Liver (tissue), 7 donors: ENCODE measurements at regions not wholly inside any gene's neighbourhood (a gene's known extent, or its start where the extent isn't known, plus 50 kb on each side); places are given as distances from the start of the nearest gene placed in this dataset.

Source experiments
- DNase-seq: peaks from one replicate; pipeline ENCODE4 v3.0.0-alpha.2; 2017; ENCODE audit warnings: low spot score
- H3K27ac ChIP-seq, 2 donors: one replicate each; pipeline ENCODE4 v1.7.0; 2013; ENCODE audit warnings: inconsistent platforms in 2 of 2, low read length in 2 of 2, control low read depth in 1 of 2, low read depth in 1 of 2, mild to moderate bottlenecking in 1 of 2
- H3K27me3 ChIP-seq, 4 donors: one replicate each; pipeline versions ENCODE4 v1.6.1 to v1.7.0; 2013; ENCODE audit warnings: low read length in 3 of 4, inconsistent platforms in 1 of 4, mild to moderate bottlenecking in 1 of 4, moderate library complexity in 1 of 4; ENCODE audit not compliant: control insufficient read depth in 4 of 4, insufficient read depth in 4 of 4
- H3K36me3 ChIP-seq, 4 donors: one replicate each; pipeline versions ENCODE4 v1.6.1 to v1.7.0; 2013; ENCODE audit warnings: low read length in 3 of 4, mild to moderate bottlenecking in 3 of 4, low read depth in 1 of 4, moderate library complexity in 1 of 4; ENCODE audit not compliant: control insufficient read depth in 4 of 4, insufficient read depth in 3 of 4
- H3K4me1 ChIP-seq, 4 donors: one replicate each; pipeline versions ENCODE4 v1.6.1 to v1.7.0; 2013; ENCODE audit warnings: low read length in 3 of 4, mild to moderate bottlenecking in 3 of 4, moderate library complexity in 1 of 4; ENCODE audit not compliant: control insufficient read depth in 4 of 4, insufficient read depth in 4 of 4
- H3K4me3 ChIP-seq, 3 donors: one replicate each; pipeline versions ENCODE4 v1.6.1 to v1.7.0; 2013; ENCODE audit warnings: low read length in 3 of 3, control low read depth in 1 of 3, low read depth in 1 of 3, mild to moderate bottlenecking in 1 of 3
- H3K9ac ChIP-seq, 2 donors: one replicate each; pipeline ENCODE4 v1.7.0; 2013; ENCODE audit warnings: low read length in 2 of 2, mild to moderate bottlenecking in 2 of 2, moderate library complexity in 2 of 2, control low read depth in 1 of 2, low read depth in 1 of 2
- H3K9me3 ChIP-seq, 4 donors: one replicate each; pipeline versions ENCODE4 v1.6.1 to v1.7.0; 2013; ENCODE audit warnings: low read length in 3 of 4; ENCODE audit not compliant: control insufficient read depth in 4 of 4
- ATF3 ChIP-seq: IDR thresholded peaks from 2 replicates; pipeline ENCODE4 v1.6.1; 2016; ENCODE audit warnings: antibody characterized with exemption
- EGR1 ChIP-seq, 2 donors: IDR thresholded peaks; 2 replicates each; pipeline ENCODE4 v1.6.1; 2016 to 2018; ENCODE audit warnings: antibody characterized with exemption in 2 of 2, low read depth in 2 of 2
- GABPA ChIP-seq, 2 donors: IDR thresholded peaks in 1 of 2; conservative IDR thresholded peaks in 1 of 2; 2 replicates each; pipeline ENCODE4 v1.6.1; 2016; ENCODE audit warnings: antibody characterized with exemption in 2 of 2, mild to moderate bottlenecking in 1 of 2, moderate library complexity in 1 of 2
- HNF4G ChIP-seq: IDR thresholded peaks from 2 replicates; pipeline ENCODE4 v1.6.1; 2016; ENCODE audit warnings: antibody characterized with exemption
- JUND ChIP-seq, 2 donors: IDR thresholded peaks; 2 replicates each; pipeline ENCODE4 v1.6.1; 2016; ENCODE audit warnings: antibody characterized with exemption in 2 of 2
- MAX ChIP-seq: IDR thresholded peaks from 2 replicates; pipeline ENCODE4 v1.6.1; 2016; ENCODE audit warnings: antibody characterized with exemption
- NR2F2 ChIP-seq: IDR thresholded peaks from 2 replicates; pipeline ENCODE4 v1.6.1; 2016; ENCODE audit warnings: antibody characterized with exemption
- RAD21 ChIP-seq, 2 donors: IDR thresholded peaks; 2 replicates each; pipeline ENCODE4 v1.6.1; 2016; ENCODE audit warnings: antibody characterized with exemption in 2 of 2, mild to moderate bottlenecking in 2 of 2
- RXRA ChIP-seq, 2 donors: IDR thresholded peaks; 2 replicates each; pipeline ENCODE4 v1.6.1; 2017 to 2018; ENCODE audit warnings: antibody characterized with exemption in 2 of 2, mild to moderate bottlenecking in 1 of 2
- SP1 ChIP-seq: IDR thresholded peaks from 2 replicates; pipeline ENCODE4 v1.6.1; 2018; ENCODE audit warnings: antibody characterized with exemption, mild to moderate bottlenecking
- TAF1 ChIP-seq: conservative IDR thresholded peaks from 2 replicates; pipeline ENCODE4 v1.6.1; 2016; ENCODE audit warnings: antibody characterized with exemption, mild to moderate bottlenecking
- YY1 ChIP-seq: IDR thresholded peaks from 2 replicates; pipeline ENCODE4 v1.6.1; 2016; ENCODE audit warnings: antibody characterized with exemption, mild to moderate bottlenecking
- ZBTB33 ChIP-seq: IDR thresholded peaks from 2 replicates; pipeline ENCODE4 v1.6.1; 2016; ENCODE audit warnings: antibody characterized with exemption
- WGBS: extraction: QIAGEN DNeasy Blood & Tissue Kit; methylation state at CpG from one replicate; pipeline ENCODE4 v1.1.7; 2013; 5-methylcytosine and 5-hydroxymethylcytosine counted together
- donor health status: healthy.
- donor health status: healthy.
- donor health status: healthy.
- donor health status: healthy.

GRCh38 chr13:28574617-28575142 is 79.8 kb upstream of the FLT1 start:
- H3K9ac ChIP-seq = no peak overlapping the region
- TF ChIP-seq NR2F2 = no peak
- TF ChIP-seq MAX = peak; percentile 15
- TF ChIP-seq ATF3 = no peak
- TF ChIP-seq YY1 = no peak
- peak in 1 of 2 donors; percentile 5 for TF ChIP-seq RAD21 (IDR thresholded peaks at IDR 0.05)
- no peak for TF ChIP-seq EGR1 (IDR thresholded peaks at IDR 0.05; ENCODE audit: low read depth in 2 of 2)
- peak in 1 of 2 donors; percentile 4 for TF ChIP-seq GABPA (IDR thresholded peaks at IDR 0.05 in 1 of 2, conservative IDR thresholded peaks at IDR 0.05 in 1 of 2)
- peak; percentile 14 to 69 for TF ChIP-seq JUND (IDR thresholded peaks at IDR 0.05)
- TF ChIP-seq RXRA (IDR thresholded peaks at IDR 0.05) = no peak
- no peak for TF ChIP-seq ZBTB33
- TF ChIP-seq SP1 = no peak
- TF ChIP-seq HNF4G = no peak
- H3K27ac ChIP-seq = no peak overlapping the region

GRCh38 chr13:28573595-28574373 is 78.9 kb upstream of the FLT1 start:
- TF ChIP-seq GABPA (IDR thresholded peaks at IDR 0.05 in 1 of 2, conservative IDR thresholded peaks at IDR 0.05 in 1 of 2) = no peak
- TF ChIP-seq TAF1 = no peak
- TF ChIP-seq SP1 = no peak
- no peak for TF ChIP-seq ZBTB33
- Histone ChIP-seq H3K4me3 (no peak overlapping the region), H3K27ac (no peak overlapping the region), H3K4me1 (no peaks in the 10 kb centered on the region), H3K27me3 (peaks cover 0 to 2% (median 0%) of the 10 kb centered on the region in 4 donors), H3K9ac (no peak overlapping the region), H3K36me3 (no peaks in the 10 kb centered on the region), H3K9me3 (no peaks in the 10 kb centered on the region)
- DNase-seq = no peak
- WGBS = 83% methylated on average over 11 of the region's 11 CpGs

More at GRCh38 chr13:28574617-28575142, 79.8 kb upstream of the FLT1 start:
- H3K36me3 ChIP-seq = no peaks in the 10 kb centered on the region
- H3K4me3 ChIP-seq = no peak overlapping the region
- H3K27me3 ChIP-seq = peaks cover 0 to 2% (median 0%) of the 10 kb centered on the region in 4 donors
- H3K4me1 ChIP-seq = no peaks in the 10 kb centered on the region
- no peak for DNase-seq
- no peaks in the 10 kb centered on the region for H3K9me3 ChIP-seq
- WGBS = 67% methylated on average over 10 of the region's 10 CpGs
